Right kidney (tissue), 1 donor: ENCODE measurements at regions not wholly inside any gene's neighbourhood (a gene's known extent, or its start where the extent isn't known, plus 50 kb on each side); places are given as distances from the start of the nearest gene placed in this dataset.

ENCODE experiments used
- DNase-seq: peaks from one replicate; pipeline ENCODE4 v3.0.0-alpha.2; 2016

DNA sequence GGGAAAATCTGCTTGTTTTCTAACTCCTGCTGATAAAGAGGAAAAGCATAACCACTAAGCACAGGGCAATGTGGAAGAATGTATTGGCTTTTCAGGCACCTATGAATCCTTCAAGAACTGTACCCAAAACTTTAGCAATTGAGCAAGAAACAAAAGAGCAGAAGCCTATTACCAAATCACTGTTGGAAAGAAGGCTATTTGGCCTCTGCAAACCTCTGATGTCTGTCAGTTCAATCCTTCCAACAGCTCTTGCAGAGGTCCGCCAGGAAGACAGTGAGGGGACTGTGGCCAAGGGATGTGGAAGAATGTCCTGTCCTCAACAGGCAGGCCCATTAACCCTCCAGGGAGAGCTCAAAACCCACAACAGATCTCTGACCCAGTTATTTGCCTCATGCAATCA lies 328.6 kb downstream of the ENC1 start:
- DNase-seq: no peak

DNA sequence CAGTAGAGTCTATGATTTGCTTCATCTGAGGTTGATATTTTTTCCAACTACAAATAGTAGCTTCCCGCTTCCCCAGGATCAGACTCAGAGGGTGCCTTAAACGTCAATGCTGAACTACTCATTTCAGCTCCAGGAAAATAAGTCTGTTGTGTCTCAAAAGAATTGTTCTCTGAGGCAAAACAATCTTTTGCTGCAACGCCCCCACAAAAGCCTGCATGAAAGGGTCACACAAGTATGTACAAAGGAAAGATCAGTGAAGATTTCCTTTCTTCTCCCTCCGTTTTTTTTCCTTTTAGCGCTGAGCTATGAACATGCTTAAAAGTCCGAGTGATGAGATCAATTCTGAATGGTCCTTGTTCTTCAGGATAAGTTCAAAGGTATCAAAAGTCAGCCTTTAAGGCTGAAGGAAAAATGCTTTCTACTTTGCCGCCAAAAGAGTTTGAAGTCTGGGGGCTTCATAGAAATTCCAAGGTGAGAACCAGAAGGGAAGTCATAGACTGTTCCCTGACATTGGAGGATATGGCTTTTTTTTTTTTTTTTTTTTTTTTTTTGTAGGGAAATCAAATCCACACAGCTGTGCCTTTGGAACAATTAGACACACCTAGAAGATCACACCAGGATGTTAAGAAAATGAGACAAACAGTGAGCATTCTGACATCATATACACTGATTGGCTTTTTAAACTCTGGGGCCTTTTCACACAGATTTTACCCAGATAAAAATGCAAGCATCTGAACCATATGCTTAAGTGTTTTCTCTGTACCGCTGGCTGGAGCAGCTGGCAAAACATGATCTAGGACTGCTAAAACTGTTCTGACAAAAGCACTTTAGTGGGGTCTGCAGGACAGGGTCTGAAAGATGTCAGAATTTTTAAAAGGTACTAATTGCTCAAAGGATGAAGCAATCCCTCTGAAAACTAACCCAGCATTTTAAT lies 329.3 kb downstream of the ENC1 start:
- DNase-seq: no peak

DNA sequence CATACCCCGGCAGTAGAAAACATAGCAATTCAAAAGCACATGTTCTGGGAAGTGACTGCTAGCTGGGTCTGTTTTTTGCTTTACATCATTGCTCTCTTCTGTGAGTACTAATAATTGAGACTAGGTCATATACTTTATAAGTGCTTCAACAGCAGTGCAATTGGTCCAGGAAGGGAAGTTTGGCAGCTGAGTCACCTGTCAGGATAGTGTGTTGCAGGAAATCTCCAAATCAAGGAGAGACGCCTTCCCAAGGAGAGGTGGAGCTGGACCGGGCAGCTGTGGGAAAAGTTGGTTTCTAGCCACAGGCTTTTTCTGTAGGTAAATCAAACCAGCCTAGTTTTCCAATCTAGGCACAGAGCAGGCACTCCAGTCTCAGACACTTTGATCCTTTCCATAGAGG lies 330.1 kb downstream of the ENC1 start:
- DNase-seq: no peak

DNA sequence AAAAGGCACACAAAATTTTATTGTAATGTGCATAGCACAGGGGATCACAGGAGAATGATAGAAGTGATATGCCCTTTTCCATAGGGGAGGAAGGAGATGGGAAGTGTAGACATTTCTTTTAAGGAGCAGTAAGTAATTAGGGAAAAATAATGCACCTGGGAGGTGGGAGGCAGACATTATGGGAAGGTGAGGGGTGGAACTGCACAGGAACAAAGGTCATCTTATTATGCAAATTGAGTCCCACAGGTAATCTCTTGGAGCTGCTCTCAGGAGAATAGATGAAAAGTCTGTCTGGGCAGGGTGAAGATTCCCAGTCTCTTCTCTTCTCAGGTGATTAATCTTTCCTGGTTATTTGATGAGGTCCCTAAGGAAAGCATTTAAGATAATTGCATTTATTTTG lies 331.5 kb downstream of the ENC1 start:
- no peak for DNase-seq

GRCh38 chr5:74306845-74307244 lies 333.7 kb downstream of the ENC1 start:
- DNase-seq: no peak

- no peak for DNase-seq
Measured at GRCh38 chr5:74304536-74304935, 336.0 kb downstream of the ENC1 start.

- no peak for DNase-seq
Measured at GRCh38 chr5:74303578-74303977, 336.9 kb downstream of the ENC1 start.

DNA sequence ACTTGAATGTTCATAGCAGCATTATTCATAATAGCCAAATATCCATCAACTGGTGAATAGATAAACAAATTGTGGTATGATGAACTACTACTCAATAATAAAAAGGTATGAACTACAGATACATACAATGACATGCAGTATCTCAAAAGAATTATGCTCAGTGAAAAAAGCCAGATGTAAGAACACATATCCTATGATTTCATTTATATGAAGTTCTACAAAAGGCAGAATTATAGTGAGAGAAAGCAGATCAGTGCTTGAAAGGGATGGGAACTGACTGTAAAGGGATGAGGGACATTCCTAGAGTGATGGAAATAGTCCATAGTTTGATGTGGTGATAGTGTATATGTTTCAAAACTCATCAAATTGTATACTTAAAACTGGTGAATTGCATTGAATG lies 339.0 kb downstream of the ENC1 start:
- DNase-seq: no peak

DNA sequence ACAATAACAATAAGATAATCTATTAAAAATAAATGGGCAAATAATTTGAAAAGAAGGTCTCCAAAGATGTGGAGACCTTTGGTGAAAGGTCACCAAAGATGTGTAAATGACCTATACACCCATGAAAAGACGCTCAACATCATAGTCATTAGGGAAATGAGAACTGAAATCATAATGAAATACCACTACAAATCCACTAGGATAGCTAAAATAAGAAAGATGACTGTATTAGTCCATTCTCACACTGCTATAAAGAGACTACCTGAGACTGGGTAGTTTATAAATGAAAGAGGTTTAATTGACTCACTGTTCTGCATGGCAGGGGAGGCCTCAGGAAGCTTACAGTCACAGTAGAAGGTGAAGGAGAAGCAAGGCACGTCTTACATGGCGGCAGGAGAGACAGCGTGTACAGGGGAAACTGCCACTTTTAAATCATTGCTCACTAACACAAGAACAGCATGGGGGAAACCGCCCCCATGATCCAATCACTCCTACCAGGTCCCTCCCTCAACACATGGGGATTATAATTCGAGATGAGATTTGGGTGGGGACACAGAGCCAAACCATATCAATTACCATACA lies 339.6 kb downstream of the ENC1 start:
- DNase-seq: no peak

DNA sequence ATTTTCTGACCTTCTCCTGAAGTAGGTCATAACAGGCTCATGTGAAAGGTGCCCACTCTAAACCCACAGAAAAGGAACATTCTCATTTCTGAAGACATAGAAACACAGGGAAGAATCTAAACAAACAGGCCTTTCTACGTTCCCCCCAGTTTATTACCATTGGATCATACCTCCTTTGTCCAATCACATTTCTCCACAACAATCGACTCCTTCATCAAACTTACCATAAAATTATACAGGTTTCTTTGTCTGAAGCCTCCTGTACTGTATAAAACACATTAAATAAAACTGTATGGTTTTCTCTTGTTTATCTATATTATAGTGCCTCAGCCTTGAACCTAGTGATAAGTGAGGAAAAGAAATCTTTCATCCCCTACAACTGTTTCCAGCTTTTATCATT lies 340.7 kb downstream of the ENC1 start:
- no peak for DNase-seq

DNA sequence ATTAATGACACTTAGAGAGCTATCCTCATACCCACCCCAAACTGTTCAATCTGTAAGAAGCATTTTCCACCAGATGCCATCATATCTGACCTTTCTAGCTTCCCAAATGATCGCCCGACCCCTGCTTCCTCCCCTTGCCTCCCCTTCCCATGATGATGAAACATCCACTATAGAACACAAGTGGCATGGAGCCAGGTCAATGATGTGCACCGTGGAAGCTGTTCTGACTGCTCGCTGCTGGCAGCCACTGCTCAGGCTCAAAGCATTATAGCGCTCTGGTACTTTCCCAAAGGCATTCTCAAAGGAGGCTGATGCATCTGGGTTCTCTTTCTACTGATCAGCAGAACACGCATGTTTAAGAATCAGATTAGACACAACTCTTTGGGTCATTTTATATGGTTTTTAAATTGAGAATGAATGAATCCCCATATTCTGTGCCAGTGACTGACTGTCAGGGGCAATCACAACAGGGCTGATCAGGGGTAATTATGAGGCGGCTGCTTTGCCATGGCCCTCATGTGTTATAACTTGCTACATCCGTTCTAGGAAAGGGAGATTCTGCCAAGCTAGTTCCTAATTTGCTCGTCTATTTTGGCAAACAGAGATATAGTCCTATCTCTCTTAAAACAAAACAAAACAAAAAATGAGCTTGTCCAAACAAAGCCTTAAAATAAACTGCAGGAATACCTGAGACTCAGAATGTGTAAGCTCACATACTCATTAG lies 343.7 kb downstream of the ENC1 start:
- DNase-seq: no peak

DNA sequence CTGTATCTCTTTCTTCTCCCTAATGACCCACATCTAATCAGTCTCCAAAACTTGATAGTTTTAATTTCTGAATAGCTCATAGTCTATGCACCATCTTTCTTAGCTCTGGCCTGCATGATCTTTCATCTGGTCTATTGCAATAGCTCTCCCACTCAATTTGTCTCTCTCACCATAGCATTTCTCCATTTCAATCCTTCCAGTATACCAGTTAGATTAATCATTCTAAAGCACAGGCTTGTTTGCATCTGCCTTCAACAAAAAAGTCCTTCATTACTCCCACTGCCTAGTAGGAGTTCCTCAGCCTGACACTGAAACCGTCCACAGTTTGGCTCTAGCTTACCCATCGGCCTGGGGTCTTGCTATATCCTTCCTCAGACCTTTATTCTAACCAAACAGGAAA lies 344.9 kb downstream of the ENC1 start:
- DNase-seq: no peak

DNA sequence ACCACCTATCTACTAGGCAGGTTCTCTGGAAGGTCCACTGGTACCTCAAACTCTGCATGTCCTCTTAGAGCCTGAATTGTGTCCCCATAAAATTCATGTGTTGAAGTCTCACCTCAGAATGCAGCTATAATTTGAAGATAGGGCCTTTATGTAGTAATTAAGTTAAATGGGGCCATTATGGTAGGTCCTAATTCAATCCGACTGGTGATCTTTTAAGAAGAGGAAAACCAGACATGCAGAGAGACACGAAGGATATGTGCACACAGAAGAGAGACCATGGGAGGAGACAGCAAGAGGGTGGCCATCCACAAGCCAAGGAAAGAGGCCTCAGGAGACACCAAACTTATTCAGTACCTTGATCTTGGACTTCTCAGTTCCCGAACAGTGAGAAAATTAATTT lies 345.4 kb downstream of the ENC1 start:
- no peak for DNase-seq

DNA sequence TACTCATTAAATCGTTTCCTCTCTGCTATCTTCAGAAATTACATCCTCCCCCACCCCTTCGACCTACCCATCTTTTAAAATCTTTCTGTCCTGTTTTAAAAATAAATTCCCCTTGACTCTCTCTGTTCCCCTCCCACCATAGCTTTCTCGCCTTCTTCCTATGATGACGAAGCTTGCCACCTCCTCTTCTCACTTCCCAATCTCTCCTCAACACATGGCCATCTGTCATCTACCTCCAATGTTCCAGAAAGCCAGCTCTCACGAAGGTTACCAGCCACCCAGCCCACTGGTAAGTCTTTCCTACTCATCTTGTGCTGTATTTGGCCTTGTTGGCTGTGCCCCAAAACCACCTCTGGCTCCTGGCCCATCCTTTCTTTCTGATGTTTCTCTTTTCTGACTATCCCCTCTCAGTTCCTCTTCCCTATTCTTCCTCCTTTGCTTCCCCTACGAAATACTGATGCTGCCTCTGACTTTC lies 346.3 kb downstream of the ENC1 start:
- DNase-seq: no peak

- DNase-seq: no peak
Measured at GRCh38 chr5:74293182-74293581, 347.3 kb downstream of the ENC1 start.

GRCh38 chr5:74290634-74291241 lies 349.8 kb downstream of the ENC1 start:
- no peak for DNase-seq

DNA sequence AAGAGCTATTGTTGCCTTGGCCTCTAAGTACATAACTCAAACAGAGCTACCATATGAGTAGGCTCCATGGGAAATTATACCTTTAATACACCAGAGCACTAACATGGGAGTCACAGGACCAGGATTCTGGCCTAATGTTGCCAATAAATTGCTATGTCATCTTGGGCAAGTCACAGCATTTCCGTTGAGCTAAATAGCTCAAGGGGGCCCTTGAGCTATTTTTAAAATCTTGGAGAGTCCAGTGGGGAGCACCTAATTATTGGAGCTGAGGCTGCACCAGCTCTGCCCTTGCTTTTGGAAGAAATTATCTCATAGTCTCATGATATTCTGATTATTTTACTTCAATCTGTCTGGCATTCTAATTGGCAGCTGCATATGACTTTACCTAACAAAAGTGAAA lies 350.8 kb downstream of the ENC1 start:
- DNase-seq: no peak

DNA sequence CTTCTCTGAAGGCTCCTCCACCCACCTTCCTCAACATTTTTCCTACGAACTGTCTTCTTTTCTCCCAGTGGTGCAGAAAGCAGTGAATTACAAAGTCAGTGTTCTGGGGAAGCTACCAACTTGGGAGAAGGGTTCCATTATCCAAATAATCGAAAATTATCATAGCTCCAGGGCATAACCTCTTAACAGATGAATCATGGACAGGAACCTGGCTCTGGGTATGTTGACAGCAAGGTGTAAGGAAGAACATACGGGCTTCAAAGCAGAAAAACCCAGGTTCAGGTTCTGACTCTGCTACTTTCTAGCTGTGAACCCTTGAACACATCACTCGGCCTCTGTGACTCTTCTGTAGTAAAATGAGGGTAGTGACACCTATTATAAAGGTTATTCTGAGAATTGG lies 351.3 kb downstream of the ENC1 start:
- no peak for DNase-seq

DNA sequence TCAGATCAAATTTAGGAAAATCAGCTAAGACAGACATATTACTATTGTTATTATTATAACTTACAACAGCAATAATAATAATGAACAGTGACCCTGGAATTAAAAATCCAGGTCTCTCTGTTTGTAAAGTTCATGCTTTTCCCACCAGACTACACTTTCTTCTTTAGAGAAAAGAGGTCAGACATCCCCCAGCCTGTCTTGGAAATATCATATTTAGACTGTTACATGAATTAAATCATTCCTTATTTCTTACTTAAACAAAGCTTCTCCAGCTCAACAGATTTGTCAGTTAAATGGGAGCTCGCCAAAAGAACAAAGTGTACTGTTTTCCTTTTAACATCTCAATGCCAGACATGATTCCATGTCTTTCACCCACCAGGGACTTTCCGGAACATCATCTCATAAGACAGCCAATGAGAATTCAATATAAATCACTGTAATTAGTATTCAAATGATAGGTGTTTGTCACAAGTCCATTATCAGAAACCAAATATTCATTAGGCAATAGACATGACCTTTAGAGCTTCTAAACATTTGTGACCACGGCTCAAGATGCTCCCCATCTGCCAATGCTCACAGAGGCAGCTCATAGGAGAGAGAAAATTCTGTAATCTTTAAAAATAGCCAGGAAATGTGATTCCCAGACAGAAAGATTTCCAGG lies 351.9 kb downstream of the ENC1 start:
- no peak for DNase-seq

DNA sequence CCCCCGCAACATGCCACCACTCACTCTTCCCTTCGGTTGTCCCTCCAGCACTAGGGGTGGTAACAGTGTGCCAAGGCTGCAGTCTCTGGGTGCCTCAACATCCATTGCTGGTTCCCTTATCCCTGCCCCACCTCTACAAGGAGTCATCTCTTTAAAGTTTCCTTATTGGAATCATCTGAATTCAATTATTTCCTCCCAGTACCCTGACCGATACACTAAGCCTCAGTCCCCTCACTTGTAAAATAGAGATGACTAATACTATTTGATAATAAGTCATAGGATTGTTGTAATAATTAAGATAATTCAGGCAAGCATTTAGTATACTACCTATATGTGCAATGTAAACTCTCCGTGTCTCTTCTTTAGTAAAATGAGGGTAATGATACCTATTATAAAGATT lies 352.5 kb downstream of the ENC1 start:
- no peak for DNase-seq

DNA sequence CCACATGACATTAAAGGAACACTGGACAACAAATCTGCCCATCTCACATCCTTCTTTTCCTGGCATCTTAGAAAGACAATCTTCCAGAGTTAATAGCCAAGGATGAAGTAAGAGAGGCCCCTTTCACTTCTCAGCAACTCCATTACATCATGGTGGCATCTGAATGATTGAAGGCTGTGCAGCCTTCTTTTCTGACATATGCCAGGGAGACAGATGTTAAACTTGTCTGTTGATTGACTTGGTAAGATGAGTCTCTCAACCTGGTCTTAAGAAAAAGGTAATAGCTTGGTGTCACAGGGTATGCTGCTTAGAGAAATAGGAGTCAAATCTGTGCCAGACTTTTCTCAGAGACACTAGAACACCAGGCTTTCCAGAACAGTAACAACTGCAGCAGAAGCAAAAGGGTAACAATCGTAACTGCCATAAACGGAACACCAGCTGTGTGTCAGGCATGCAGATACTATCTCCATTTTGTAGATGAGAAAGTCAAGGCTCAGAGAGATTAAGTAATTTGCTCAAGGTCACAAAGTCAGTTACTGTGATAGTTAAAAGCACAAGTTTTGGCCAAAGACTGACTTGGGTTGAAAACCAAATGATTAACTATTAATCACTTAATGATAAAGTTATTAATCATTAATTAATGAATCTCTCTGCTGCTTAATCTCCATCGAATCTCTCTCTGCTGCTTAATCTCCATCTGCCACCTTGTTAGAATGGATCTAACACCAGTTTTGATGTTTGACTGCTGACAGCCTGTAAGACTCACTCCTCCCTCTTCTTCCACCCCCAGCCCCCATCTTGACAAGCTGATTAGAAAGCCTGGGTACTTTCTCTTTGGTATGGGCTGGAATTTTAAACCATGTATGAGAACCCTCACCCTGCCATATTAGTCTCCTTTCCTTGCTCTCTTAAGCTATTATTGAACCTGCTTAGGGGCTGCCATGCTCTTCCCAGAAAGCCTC lies 353.5 kb downstream of the ENC1 start:
- DNase-seq: no peak
